Stimulated activated CD4-positive, alpha-beta T cell treated with anti-CD3 and anti-CD28 coated beads, TNF-alpha, amount 100 ng/mL, for 4 hours (primary cell): ENCODE measurements at regions not wholly inside any gene's neighbourhood (a gene's known extent, or its start where the extent isn't known, plus 50 kb on each side); places are given as distances from the start of the nearest gene placed in this dataset.
A peak's percentile ranks its signal among the peaks of the same experiment; 100 is the strongest.
"Not testable (repeated sequence)": the region's sequence is repeated elsewhere in the genome, so short reads cannot be mapped to it uniquely, and the experiment has no call there.

ENCODE experiments used
- DNase-seq, 3 experiments: peaks; one replicate each; pipeline ENCODE4 v3.0.0-alpha.2; 2020; ENCODE audit warnings: low read depth in 3 of 3

DNA sequence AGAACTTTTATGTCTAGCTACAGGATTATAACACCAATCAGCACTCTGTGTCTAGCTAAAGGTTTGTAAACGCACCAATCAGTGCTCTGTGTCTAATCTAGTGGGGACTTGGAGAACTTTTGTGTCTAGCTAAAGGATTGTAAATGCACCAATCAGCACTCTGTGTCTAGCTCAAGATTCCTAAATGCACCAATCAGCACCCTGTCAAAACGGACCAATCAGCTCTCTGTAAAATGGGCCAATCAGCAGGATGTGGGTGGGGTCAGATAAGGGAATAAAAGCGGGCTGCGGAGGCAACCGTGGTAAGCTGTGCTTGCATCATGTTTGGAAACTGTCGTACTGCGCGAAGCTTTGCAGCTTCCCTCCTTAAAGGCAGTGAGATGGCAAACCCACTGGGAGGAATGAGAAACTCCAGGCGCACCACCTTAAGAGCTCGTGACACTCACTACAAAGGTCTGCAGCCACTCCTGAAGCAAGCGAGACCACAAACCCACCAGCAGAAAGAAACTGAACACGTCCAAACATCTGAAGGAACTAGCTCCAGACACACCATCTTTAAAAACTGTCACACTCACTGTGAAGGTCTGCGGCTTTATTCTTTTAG, 112.1 kb upstream of the DUSP22 start:
- not testable (repeated sequence) for DNase-seq

DNA sequence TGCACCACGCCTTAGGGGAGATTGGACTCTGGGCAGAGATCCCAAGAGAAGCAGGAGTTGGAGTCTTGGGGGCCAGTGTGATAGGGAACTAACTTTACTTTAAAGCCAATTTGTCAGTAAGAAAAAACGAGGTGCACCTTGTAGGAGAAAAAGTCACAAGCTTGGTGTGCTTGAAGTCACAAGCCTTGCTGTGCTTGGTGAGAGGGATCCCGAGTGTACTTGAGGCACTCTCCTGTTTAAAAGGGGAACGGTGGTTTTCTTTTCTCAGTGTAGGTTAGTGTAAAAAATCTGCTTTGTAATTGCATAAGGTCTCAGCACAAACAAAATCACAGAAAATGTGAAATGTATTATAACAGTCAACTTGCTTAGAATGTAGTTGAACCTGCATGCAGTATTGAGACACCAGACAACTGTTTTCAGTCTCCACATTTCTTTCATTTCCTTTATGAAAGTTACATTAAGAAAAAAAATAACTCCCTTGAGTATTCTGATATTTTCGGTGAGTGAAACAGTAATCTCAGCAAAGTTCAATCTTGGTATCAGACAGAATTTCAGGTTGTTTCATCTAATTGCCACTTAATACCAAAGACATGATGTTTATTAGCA, 111.1 kb upstream of the DUSP22 start:
- DNase-seq, result no peak

DNA sequence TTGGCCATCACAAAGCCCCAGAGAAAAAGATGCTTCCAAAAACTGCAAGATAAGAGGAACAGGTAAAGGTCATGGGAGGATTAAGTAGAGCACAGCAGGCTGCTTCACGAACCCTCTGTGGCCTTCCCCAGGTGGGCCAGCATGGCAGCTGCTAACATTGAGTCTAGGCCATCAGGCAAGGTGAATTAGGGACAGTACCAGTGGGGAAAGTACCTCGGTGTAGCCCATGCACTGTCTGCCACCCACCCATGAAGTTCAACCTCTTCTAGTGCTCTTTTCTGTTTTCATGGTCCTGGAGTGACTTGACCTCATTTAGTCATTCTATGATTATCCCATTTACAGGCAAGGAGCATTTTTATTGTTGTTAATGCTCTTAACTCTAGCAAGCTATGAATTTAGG, 108.6 kb upstream of the DUSP22 start:
- no peak for DNase-seq

DNA sequence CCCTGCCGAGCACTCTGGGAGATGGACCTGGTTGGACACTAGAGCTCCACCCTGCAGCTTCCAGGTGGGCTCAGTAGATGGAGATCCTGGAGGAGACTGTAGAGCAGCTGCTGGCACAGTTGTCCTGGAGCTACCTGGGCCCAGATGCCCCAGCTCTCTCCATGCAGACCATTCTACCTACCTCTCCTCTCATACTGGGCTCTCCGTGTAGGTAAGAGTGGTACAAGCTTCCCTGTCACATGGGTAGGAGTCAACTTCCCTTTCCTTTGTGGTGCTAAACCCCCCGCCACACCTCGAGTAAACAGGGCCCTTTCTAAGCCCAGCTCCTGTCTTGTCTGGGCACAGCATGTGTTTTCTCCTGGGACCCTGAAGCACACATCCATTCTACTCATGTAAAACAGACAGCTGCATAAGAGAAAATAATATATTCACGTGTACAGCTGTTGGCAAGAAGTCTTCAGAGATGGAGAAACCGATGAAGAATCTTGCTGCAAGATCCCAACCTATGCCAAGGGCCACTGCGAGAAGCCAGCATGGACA, 108.1 kb upstream of the DUSP22 start:
- no peak for DNase-seq

DNA sequence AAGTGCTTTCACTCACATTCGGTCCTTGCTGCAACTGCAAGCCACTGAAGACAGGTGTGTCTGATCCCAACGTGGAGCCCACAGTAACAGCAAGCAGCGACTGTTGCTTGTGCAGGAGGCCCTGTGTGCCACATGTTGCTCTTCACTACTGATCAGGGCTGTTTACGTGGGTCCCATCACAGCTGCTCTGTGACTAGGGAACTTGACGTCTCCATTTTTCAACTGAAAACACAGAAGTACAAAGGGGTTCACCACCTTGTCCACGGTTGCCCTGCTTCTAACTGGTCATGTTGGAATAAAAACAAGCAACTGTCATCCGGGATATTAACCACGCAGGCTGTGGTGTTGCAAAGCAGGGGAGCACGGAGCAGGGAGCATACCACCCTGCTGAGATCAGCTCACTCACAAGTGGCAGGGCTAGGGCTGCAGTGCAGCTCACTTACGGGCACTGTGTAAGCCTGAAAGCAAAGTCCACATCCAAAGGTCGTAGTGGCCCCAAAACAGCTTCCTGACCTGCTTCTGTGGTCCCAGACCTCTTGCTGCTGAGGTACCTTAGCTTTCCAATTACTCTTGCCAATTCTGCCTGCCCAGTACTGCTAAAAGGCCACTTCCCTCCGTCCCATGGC, 105.8 kb upstream of the DUSP22 start:
- no peak for DNase-seq

DNA sequence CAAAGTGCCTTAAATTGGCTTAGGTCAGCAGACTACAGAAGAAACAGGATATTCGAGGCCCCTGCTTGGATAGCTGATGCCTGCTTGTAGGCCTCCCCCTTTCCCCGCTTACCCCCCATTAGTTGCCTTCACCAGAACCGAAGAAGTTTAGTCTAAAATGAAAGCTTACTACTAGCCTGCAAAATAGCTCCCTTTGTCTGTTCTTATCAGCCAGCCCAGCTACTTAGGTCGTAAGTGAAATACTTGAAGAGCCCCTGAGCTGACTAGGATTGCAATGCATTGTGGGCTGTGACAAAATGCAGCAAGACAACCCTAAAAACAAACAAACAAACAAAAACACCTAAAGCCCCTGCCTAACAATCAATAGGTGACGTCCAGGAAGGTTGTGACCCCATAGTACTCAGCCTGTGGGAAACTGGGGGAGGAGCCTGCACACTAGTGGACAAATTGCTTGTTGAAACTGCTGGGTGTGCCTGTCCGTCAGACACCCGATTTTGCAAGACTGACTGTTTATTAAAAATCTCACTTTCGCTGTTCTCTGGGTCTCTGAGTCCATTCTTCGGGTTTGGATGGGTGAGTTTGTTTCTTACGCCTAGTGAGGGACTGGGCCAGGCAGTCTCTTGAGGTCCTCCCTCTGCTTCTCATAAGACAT, 105.0 kb upstream of the DUSP22 start:
- DNase-seq, result no peak

DNA sequence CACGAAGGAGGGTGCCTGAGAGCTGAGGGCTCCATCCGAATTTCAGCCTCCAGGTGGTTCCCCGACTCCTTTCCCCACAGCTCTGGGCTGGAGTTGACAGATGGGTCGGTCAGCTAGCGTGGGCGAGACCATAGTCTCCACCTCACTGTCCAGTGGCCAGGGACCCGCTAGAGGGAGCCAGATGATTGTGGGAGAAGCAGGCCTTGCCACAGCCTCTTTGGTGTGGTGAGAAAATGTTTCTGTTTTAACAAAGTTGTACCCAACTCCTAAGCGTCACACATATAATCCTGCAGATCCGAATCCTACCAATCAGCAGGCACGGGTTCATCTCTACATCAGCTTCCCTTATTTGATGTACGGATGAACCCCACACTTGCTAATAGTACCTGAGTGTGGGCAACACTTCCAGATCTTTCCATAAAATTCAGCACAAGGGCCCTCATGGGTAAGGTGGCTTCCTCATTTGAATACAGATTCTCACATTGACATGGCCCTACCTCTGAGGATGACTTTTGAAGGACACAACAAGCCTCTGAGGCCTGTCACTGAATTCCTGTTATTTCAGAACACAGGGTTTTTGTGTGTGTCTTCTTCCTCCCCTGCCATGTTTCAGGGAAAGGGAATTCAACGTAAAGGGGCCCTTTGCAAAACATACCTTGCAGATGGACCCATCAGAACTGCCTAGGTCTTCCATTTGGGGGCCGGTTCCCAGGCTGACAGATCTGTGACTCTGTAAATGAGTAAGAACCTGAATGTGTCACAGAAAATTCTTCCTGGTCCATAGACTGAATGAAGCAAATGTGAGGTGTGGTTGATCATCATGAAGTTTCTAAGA, 103.2 kb upstream of the DUSP22 start:
- DNase-seq, result peak; percentile 53 to 66 (median 54)

DNA sequence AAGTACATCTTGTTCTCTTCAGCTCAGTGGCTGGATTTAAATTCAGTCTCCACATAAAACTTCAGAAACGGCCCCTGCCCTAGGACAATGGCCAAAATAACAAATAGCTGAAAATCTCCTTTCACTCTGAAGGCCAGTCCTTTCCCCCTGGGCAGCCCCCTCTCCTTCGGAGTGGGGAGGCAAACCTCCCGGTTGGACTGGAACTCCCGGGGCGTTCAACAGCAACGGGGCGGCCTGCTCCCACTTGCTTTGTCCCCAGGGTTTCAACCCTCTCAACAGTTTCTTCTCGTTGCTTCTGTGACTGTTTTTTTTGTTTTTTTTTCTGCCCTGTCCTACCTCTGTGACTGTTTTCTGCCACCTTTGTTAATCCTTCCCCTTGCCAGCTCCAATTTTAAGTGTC, 102.6 kb upstream of the DUSP22 start:
- DNase-seq, result no peak

DNA sequence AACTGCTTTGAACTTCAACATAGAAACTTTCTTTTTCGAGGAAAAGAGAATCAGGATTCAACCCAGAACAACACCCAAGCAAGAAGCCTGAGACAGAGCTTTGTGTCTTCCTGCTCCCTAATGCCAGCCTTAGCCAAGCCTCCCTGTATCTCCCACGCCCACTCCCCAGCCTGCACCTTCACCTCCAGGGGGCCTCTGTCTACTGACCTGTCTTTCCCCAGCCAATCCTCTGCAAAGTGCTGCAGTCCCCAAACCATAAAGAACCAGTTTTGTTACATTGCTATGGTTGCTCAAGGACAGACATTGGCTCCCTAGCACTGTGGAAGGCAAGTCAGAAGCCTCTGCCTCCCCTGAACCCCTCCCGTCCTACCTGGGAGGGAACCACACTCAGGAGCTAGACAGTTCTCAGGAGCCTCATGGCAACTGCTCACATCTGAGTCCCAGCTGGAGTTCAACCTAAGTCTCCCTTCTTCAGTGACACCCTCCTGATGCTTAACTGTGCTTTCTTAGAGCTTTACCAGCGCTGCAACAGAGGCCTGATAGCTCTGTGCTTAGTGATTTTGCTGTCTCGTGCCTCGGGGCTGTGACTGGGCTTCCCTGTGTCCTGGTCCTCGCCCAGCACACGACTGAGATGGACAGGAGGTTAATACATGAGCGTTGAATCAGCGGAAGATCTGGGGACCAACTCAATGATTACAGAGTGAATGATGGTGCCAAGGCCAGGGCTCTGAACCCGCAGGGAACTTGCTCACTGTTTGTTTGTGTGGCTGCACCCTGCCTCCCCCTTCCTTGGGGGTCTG, 101.5 kb upstream of the DUSP22 start:
- no peak for DNase-seq

DNA sequence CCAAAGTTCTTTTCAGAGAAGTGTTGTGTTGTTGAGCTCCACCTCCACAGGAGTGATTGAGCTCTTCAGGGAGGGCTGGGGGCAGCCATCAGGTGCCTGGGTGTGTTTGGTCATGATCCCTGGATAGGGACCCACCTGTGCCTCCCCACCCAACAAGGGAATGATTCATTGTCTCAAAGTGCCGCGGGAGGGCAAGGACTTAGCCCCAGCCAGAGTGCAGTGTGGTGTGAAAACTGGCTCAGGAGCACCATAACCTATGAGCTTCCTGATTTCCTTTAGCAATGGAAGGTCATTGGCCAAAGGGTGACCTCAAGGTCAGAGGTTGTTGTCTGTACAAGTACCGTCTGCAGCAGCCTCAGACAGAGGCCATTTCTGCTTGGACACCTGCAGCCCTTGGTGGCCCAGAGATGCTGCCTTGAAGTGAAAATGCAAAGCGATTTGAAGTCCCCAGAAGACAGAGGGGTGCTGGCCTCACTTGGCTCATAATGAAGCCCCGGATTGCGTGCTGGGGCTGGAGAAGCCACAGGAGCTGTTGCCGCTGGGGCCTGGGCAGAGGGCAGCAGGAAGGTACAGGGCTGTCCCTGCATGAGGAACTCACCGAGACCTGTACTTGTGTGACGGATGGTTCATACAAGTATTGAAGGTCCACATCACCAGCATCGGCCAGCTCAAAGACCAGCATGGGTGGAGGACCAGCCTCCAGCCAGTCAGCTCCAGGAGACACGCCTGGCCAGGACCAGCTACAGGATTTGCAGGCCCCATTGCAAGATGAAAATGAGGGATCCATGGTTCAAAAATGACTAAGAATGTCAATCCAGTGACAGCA, 100.6 kb upstream of the DUSP22 start:
- no peak for DNase-seq

DNA sequence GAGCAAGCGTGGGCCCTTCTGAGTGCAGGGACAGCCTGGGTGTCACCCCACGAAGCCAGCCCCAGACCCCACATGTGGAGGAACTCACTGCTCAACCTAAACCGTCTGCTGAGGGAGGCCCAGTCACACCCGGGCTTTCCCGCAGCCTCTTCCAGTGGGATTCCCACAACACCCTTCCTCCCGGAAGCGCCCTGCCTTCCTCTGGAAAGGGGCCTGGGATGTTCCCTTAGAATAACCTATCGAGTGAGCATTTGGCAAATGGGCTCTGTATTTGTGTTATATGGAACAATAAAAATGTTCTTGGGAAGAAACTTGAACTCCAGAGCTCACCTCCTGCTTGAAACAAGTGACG, 100.0 kb upstream of the DUSP22 start:
- no peak for DNase-seq

DNA sequence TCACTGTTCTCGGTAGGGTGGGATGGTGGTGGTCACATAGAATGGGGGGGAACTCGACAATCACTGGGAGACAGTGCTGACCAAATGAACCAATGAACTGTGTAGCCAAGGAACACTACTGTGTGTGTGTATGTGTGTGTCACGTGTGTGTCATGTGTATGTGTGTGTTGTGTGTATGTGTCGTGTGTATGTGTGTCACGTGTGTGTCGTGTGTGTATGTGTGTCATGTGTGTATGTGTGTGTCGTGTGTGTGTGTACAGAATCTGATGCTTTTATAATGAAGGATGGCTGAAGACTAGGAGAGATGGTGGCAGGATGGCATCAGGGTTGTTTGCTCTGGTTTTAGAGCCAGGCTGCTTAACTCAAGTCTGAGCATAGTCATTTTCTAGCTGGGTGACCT, 99.1 kb upstream of the DUSP22 start:
- DNase-seq, result no peak

DNA sequence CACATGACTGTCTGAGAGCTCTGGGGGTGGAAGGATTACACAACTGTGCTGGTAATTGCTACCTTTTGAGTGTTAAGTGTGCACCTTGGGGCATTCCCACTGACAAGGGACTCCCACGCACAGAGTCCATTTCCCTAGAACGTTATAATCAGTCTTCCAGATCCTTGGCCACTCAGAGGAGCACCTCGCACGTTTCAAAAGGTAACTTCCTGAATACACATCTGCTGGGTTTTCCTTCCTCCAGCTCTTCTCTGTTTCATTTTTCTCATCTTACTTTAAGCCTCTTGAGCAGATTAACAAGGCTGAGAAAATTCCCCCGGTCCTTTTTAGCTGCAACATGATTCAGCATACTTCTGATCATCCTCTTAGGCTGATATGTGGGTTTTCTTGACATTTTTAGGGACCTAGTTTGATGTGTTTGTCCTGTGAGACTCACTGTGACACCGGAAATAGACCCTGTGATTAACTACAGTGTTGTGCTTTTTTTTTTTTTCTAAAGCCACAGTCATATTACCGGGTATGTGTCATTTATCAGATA, 98.4 kb upstream of the DUSP22 start:
- peak in 2 of 3 experiments; percentile 25 to 36 for DNase-seq

DNA sequence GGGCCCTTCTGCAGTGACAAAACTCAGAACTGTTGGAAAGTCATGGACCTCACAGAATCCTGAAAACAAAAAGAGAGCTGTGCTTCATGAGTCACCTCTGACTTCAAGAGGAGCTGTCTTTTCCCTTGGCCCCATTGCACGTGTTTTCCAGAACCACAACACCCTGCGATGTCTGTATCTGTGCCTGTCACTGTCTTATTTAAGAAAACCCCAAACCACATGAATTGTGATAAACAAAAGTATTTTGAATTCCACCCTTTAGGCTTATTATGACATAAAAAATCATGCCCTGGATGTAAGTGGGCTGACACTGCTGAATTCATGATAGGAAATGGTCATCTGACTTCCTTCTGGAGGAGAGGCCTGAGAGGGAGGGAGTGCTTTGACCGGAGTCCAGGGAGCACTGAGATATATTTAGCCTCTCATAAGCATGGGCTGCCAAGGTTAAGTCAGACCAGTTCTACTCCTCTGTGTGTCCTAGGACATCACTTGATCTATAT, 96.4 kb upstream of the DUSP22 start:
- peak in 2 of 3 experiments; percentile 37 to 59 for DNase-seq

DNA sequence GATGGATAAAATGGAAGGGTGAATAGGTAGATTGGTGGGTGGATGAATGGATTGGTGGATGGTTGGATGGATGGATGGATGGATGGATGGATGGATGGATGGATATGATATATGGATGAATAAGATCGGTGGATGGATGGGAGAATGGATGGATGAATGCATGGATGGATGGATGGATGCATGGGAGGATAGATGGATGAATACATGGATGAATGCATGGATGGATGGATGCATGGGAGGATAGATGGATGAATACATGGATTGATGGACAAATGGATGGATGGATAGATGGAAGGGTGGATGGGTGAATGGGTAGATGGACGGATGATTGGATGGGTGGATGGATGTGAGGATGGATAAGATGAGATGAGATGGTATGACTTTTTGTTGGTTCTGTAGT, 95.7 kb upstream of the DUSP22 start:
- DNase-seq, result no peak

DNA sequence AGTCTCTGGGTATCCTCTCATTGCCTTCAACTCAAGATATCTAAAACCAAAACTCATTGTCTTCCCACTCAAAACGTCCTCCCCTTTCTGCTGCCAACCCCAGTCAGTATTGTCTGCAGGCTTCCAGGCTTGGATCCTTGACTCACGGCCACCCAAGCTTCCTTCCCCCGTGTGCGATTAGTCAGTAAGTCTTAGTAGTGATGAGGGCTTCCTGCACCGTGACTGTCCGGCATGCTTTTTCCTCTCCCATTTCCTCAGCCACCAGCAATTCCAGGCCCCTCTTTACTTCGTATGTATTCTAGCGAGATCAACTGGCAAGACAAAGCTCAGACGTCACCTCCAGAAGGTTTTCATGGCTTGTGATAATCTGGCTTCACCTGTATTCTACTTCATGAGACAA, 88.6 kb upstream of the DUSP22 start:
- DNase-seq, result no peak

DNA sequence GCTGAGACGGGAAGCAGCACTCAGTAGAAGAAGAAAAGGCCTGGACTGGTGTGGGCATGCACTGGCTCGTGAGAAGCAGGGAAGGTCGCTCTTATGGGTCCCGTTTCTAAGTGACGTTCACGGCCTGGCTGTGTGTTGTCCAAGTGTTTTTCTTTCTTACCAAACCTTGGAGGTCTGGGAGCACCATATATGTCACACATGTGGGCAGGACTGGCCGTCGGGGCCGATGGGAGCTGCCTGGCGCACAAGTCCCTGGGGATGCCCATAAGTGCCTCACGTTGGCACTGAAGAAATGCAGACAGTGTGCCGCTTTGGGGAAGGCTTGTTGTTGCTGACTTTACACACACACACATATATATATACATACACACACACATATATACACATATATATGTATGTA, 86.0 kb upstream of the DUSP22 start:
- no peak for DNase-seq

DNA sequence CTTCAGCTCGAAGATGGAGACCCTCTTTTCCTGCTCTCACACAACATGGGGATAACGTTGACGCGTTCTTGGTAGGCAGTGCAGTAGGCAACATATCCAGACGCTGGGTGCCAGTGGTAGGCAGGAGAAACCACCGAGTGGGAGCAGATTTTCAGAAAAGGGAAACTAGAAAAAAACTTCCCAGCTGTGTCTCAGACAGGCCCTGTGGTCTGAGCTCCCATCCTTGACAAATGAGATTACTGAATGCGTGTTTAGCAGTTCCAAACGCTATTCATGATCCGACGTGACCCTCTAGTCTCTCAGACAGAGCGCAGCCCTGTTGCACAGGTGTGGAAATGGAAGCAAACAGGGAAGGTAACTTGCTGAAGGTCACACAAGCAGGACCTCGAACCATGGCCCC, 83.9 kb upstream of the DUSP22 start:
- DNase-seq, result no peak

DNA sequence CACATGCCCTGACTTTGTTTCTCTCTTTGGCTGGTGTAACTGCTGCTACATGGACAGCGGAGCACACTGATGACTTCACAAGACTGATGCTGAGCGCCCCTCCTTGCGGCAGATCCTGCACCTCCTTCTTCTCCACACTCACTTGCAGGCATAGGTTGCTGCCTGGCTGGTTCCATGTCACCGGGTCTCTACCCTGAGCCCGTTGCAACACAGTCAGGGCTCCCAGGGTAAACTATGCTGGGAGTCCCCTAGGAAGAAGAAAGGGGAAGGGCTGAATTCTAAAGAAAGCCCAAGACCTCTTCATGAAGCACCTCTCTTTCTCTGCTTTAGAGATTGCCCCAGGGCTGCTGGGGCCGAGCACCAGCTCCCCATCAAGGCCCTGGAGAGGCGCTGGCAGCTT, 83.3 kb upstream of the DUSP22 start:
- no peak for DNase-seq
